HepG2 (cell line): ENCODE measurements at regions not wholly inside any gene's neighbourhood (a gene's known extent, or its start where the extent isn't known, plus 50 kb on each side); places are given as distances from the start of the nearest gene placed in this dataset.

Experiments used
- CTCF ChIP-seq: sonication (generic); formaldehyde crosslinking; IDR thresholded peaks from 2 replicates; pipeline ENCODE4 v1.5.0; 2020; ENCODE audit warnings: mild to moderate bottlenecking, missing genetic modification reagents, moderate library complexity
- EZH2 ChIP-seq: conservative IDR thresholded peaks from 2 replicates; pipeline ENCODE4 v1.6.1; 2012; ENCODE audit warnings: mild to moderate bottlenecking, low read depth, low read length, moderate library complexity
- RAD21 ChIP-seq: fragments of 450-650 bp; formaldehyde crosslinking; IDR thresholded peaks from 2 replicates; pipeline ENCODE4 v1.5.0; 2020; ENCODE audit warnings: mild to moderate bottlenecking
- U2AF2 ChIP-seq: fragments of 200-400 bp; formaldehyde crosslinking; IDR thresholded peaks from 2 replicates; pipeline ENCODE4 v1.6.1; 2017; ENCODE audit warnings: low read depth, mild to moderate bottlenecking, low read length
- ZFP91 ChIP-seq: sonication (generic); formaldehyde crosslinking; IDR thresholded peaks from 2 replicates; pipeline ENCODE4 v1.9.0; 2022; ENCODE audit warnings: missing genetic modification reagents, mild to moderate bottlenecking, borderline replicate concordance
- ZNF274 ChIP-seq: sonication (generic); formaldehyde crosslinking; IDR thresholded peaks from 2 replicates; pipeline ENCODE4 v1.5.1; 2020; ENCODE audit warnings: mild to moderate bottlenecking, missing genetic modification reagents
- ZNF552 ChIP-seq: sonication (generic); formaldehyde crosslinking; IDR thresholded peaks from 2 replicates; pipeline ENCODE4 v1.9.0; 2022; ENCODE audit warnings: missing genetic modification reagents, mild to moderate bottlenecking, borderline replicate concordance
- TF ChIP-seq, protein P1 (sequence below): sonication (generic); formaldehyde crosslinking; IDR thresholded peaks from 2 replicates; pipeline ENCODE4 v1.4.0; 2020; ENCODE audit warnings: missing genetic modification reagents

DNA sequence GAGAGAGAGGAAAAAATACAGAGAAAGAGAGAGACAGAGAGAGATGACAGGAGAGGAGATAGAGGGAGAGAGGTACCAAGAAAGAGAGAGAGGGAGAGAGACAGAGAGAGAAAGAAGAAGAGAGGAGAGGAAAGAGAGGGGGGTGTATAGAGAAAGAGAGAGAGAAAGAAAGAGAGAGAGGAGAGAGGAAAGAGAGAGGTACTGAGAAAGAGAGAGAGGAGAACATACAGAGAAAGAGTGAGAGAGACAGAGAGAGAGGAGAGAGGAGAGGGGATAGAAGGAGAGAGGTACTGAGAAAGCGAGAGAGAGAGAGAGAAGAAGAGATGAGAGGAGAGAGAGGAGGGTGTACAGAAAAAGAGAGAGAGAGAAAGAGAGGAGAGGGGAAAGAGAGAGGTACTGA lies 269.4 kb downstream of the CRLF2 start:
- TF ChIP-seq U2AF2 (no peak), CTCF (CRISPR knock-in tag) (no peak), ZNF274 (no peak), ZFP91 (CRISPR knock-in tag) (no peak), RAD21 (no peak), ZNF552 (no peak), EZH2 (no peak)
- TF ChIP-seq, protein P1, sequence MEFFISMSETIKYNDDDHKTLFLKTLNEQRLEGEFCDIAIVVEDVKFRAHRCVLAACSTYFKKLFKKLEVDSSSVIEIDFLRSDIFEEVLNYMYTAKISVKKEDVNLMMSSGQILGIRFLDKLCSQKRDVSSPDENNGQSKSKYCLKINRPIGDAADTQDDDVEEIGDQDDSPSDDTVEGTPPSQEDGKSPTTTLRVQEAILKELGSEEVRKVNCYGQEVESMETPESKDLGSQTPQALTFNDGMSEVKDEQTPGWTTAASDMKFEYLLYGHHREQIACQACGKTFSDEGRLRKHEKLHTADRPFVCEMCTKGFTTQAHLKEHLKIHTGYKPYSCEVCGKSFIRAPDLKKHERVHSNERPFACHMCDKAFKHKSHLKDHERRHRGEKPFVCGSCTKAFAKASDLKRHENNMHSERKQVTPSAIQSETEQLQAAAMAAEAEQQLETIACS, result no peak
